ENCODE measurements at regions not wholly inside any gene's neighbourhood (a gene's known extent, or its start where the extent isn't known, plus 50 kb on each side); places are given as distances from the start of the nearest gene placed in this dataset.

DNA sequence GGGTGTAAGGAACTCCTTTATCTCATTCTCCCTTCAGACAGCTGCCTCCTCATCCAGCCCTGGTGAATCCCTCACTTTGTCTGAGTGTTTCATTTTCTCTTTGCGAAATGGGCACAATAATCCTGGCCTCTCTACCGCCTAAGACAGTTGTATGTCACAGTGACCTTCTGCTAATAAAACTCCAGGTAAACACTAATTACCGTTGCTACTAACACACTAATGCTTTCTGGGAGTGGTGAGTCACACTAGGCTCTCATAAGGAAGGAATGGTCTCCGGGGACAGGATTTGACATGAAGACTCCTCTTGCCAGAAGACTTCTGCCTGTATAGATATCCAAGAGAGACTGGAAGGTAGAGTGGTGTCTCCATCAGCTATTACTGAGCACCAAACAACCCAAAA is 71.7 kb upstream of the SNRK start:
- TF ChIP-seq, protein P1, sequence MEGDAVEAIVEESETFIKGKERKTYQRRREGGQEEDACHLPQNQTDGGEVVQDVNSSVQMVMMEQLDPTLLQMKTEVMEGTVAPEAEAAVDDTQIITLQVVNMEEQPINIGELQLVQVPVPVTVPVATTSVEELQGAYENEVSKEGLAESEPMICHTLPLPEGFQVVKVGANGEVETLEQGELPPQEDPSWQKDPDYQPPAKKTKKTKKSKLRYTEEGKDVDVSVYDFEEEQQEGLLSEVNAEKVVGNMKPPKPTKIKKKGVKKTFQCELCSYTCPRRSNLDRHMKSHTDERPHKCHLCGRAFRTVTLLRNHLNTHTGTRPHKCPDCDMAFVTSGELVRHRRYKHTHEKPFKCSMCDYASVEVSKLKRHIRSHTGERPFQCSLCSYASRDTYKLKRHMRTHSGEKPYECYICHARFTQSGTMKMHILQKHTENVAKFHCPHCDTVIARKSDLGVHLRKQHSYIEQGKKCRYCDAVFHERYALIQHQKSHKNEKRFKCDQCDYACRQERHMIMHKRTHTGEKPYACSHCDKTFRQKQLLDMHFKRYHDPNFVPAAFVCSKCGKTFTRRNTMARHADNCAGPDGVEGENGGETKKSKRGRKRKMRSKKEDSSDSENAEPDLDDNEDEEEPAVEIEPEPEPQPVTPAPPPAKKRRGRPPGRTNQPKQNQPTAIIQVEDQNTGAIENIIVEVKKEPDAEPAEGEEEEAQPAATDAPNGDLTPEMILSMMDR (IDR thresholded peaks at IDR 0.05; ENCODE audit: partially characterized antibody, unreplicated experiment) = no peak
- peaks cover 6% of the 10 kb centered on the region for H3K36me3 Mint-ChIP-seq (ENCODE audit: unreplicated experiment)

DNA sequence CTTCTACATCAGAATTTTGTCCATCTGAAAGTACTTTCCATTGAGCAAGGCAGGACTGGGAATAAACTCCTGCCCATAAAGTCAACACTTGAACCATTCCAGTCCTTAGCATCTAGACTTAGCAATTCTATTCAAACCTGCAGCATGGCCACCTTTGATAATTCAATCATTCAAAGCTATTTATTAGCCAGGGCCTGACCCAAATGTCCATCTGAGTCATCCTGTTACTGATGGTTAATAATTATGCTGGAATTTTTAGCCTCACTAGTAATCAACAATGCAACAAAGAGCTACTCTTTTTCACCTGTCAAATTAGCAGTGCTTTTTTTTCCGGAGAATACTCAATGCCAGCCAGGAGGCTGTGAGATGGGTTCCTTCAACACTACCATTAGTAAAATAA is 72.7 kb upstream of the SNRK start:
- Mint-ChIP-seq H3K4me3 (ENCODE audit: unreplicated experiment) (no peak overlapping the region), H3K4me1 (ENCODE audit: low read depth, unreplicated experiment) (no peaks in the 10 kb centered on the region)

More for the DNA sequence above, 71.7 kb upstream of the SNRK start:
- peaks cover 2% of the 10 kb centered on the region for H3K27me3 Mint-ChIP-seq (ENCODE audit: unreplicated experiment)
- peaks cover 2% of the 10 kb centered on the region for H3K9me3 Mint-ChIP-seq (ENCODE audit: unreplicated experiment)
- H3K4me1 Mint-ChIP-seq (ENCODE audit: low read depth, unreplicated experiment) = no peaks in the 10 kb centered on the region
- no peak overlapping the region for H3K4me3 Mint-ChIP-seq (ENCODE audit: unreplicated experiment)
- H3K27ac Mint-ChIP-seq (ENCODE audit: unreplicated experiment) = no peak overlapping the region
- no peak for DNase-seq

DNA sequence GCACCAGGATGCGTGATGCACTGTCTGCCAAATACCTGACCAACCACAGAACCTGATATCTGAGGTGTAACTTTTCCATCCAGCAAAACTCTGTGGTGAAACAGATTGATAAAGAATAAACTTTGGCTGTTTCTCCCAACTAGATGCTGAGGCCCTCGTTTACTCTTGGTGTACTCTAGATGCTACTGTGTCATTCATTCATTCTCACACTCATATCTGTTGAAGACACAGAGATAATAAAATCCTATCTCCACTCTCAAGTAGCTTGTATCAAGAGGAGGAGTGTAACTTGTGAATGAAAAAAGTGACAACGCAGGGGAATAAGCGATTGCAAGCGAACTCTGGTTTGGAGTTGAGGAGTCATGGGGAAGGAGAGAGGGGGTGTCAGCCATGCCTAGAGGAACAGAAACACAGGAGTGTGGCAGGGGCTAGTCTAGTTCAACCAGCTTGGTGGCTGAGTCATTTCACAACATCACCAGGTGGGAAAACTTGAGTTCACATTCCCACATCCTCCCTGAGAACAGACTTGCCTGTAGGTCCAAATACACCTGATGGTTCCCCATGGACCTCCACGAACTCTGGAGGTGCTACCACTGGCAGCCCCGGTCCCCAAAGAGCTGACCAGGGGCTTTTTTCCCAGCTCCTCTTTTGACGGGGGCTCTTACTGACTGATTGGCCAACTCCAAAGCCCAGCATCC is 73.3 kb upstream of the SNRK start:
- Mint-ChIP-seq H3K9me3 (ENCODE audit: unreplicated experiment) (peaks cover 2% of the 10 kb centered on the region), H3K27me3 (ENCODE audit: unreplicated experiment) (peaks cover 4% of the 10 kb centered on the region), H3K36me3 (ENCODE audit: unreplicated experiment) (peaks cover 6% of the 10 kb centered on the region), H3K27ac (ENCODE audit: unreplicated experiment) (no peak overlapping the region), H3K4me3 (ENCODE audit: unreplicated experiment) (no peak overlapping the region), H3K4me1 (ENCODE audit: low read depth, unreplicated experiment) (no peaks in the 10 kb centered on the region)
- TF ChIP-seq, protein P1 (IDR thresholded peaks at IDR 0.05; ENCODE audit: partially characterized antibody, unreplicated experiment) = no peak
- no peak for DNase-seq

More for the DNA sequence above, 72.7 kb upstream of the SNRK start:
- Mint-ChIP-seq H3K9me3 (ENCODE audit: unreplicated experiment) (peaks cover 2% of the 10 kb centered on the region), H3K27ac (ENCODE audit: unreplicated experiment) (no peak overlapping the region), H3K36me3 (ENCODE audit: unreplicated experiment) (peaks cover 6% of the 10 kb centered on the region), H3K27me3 (ENCODE audit: unreplicated experiment) (peaks cover 4% of the 10 kb centered on the region)
- TF ChIP-seq, protein P1 (IDR thresholded peaks at IDR 0.05; ENCODE audit: partially characterized antibody, unreplicated experiment) = no peak
- DNase-seq = no peak

DNA sequence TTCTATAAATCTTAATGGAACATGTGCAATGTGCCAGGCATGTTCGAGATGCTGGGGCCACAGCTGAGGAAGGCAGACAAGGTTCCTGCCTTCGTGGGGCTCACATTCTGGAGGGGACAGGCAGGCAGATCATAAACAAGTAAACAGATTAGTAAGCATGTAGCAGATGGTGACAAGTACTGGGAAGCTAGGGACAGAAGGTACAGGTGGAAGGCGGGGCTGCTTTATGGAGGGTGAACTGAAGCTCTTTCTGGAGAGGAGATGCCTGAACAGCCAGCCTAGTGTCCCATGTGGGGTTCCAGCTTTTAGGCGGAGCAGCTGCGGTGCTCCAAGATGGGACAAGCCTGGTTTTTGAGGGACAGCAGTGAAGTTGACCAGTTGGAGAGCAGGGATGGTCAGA is 74.7 kb upstream of the SNRK start:
- Mint-ChIP-seq H3K4me3 (ENCODE audit: unreplicated experiment) (no peak overlapping the region), H3K9me3 (ENCODE audit: unreplicated experiment) (no peaks in the 10 kb centered on the region), H3K27ac (ENCODE audit: unreplicated experiment) (no peak overlapping the region), H3K36me3 (ENCODE audit: unreplicated experiment) (no peaks in the 10 kb centered on the region), H3K27me3 (ENCODE audit: unreplicated experiment) (peaks cover 4% of the 10 kb centered on the region), H3K4me1 (ENCODE audit: low read depth, unreplicated experiment) (peaks cover 2% of the 10 kb centered on the region)
- TF ChIP-seq, protein P1 (IDR thresholded peaks at IDR 0.05; ENCODE audit: partially characterized antibody, unreplicated experiment) = no peak
- DNase-seq = no peak

All from glutamatergic neuron (in vitro differentiated cells).